ENCODE measurements at regions not wholly inside any gene's neighbourhood (a gene's known extent, or its start where the extent isn't known, plus 50 kb on each side); places are given as distances from the start of the nearest gene placed in this dataset.
"Not testable (repeated sequence)": the region's sequence is repeated elsewhere in the genome, so short reads cannot be mapped to it uniquely, and the experiment has no call there.

DNA sequence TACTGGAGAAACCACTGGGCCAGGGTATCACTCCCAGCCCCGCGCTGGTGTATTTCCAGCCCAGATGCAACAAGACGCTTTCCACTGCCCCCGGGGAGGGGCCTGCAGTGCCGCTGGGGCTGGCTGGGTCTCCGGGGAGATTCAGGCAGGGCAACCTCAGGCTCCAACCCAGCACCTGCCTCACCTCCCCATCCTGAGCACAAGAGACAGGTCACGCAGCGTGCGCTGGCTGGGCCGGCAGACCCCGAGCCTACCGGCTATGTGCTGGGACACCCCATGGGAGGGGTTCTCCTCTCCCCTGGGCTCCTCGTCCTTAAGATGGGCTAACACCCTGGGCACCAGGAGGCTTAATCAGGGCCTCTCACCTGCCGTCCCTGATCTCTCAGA is 80.9 kb downstream of the RFLNA start:
- Histone ChIP-seq H3K4me1 (peaks cover 19 to 47% (median 34%) of the 10 kb centered on the region in 9 donors), H3K27ac (peak overlapping the region in 1 of 10 donors; percentile 21), H3K27me3 (no peaks in the 10 kb centered on the region), H3K36me3 (peaks cover 0 to 93% (median 56%) of the 10 kb centered on the region in 9 donors), H3K4me3 (no peak overlapping the region), H3K9me3 (no peaks in the 10 kb centered on the region)
- TF ChIP-seq, protein P1, sequence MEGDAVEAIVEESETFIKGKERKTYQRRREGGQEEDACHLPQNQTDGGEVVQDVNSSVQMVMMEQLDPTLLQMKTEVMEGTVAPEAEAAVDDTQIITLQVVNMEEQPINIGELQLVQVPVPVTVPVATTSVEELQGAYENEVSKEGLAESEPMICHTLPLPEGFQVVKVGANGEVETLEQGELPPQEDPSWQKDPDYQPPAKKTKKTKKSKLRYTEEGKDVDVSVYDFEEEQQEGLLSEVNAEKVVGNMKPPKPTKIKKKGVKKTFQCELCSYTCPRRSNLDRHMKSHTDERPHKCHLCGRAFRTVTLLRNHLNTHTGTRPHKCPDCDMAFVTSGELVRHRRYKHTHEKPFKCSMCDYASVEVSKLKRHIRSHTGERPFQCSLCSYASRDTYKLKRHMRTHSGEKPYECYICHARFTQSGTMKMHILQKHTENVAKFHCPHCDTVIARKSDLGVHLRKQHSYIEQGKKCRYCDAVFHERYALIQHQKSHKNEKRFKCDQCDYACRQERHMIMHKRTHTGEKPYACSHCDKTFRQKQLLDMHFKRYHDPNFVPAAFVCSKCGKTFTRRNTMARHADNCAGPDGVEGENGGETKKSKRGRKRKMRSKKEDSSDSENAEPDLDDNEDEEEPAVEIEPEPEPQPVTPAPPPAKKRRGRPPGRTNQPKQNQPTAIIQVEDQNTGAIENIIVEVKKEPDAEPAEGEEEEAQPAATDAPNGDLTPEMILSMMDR (IDR thresholded peaks at IDR 0.05), result no peak
- intact Hi-C loops (cut with DNase I), result loop anchor here in 2 of 10 donors (10.0 kb wide), 1 partner anchor 189 kb away; the partner anchor contains the start of gene NCOR2 (in 2 of the 2)
- no peak for ATAC-seq
- WGBS, 2 donors, result 90 to 91% methylated on average over 14 of the region's 14 CpGs
- DNase-seq, result no peak

DNA sequence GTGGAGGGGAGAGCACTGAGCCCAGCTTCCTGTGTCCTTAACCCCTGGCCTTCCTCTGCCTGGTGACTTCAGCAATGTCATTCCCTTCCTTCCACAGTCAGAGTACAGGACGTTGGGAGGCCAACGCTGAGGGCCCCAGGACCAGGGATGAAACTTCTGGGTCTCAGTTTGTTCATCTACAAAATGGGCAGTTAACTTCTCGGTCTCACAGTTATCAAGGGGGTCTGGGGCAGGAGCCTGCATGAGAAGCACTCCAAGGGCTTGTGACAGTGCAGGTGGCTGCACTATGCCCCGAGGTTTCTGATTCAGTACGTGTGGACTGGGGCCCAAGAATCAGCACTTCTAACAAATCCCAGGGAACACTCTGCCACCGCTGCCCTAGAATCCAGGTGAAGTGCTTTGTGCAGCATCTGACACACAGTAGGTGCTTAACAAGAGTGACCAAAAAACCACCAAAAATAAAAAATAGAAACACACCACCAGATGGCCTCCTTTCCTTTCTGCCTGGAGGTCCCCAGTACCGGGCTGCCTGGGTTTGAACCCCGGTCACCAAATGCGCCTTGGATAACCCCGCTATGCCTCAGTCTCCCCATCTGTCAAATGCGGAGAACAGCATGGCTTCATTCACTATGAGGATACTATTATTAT is 80.4 kb downstream of the RFLNA start:
- H3K27me3 ChIP-seq, result no peaks in the 10 kb centered on the region
- H3K27ac ChIP-seq, result peak overlapping the region in 1 of 10 donors; percentile 21
- intact Hi-C loops (cut with DNase I), result loop anchor here in 2 of 10 donors (10.0 kb wide), 1 partner anchor 190 kb away; the partner anchor contains the start of gene NCOR2 (in 2 of the 2)
- peaks cover 0 to 98% (median 56%) of the 10 kb centered on the region in 9 donors for H3K36me3 ChIP-seq
- no peak for ATAC-seq
- DNase-seq, result no peak
- TF ChIP-seq, protein P1 (IDR thresholded peaks at IDR 0.05), result peak in 2 of 9 donors; percentile 9 to 19
- H3K9me3 ChIP-seq, result no peaks in the 10 kb centered on the region
- H3K4me1 ChIP-seq, result peaks cover 17 to 47% (median 34%) of the 10 kb centered on the region in 9 donors
- 90 to 92% methylated on average over 11 of the region's 11 CpGs for WGBS, 2 donors
- no peak overlapping the region for H3K4me3 ChIP-seq

DNA sequence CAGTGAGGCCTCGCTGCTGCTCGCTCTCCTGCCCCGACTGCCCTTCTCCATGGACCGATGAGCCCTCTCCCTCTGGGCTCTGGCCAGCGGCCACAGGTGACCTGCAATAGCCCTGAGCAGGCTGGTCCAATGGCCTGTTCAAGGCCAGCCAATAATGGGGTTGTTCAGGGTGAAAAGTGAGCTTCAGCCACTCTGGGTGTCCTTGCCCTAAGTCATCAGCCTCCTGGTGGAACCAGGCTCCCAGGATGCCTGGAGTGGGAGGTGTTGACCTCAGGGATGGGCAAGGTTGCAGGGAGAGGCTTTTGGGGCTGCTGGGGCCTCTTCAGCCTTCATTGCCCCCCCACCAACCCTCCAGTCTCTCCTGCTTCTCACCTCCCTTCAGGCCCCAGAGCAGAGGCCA is 79.7 kb downstream of the RFLNA start:
- Histone ChIP-seq H3K27ac (no peak overlapping the region), H3K4me3 (no peak overlapping the region), H3K36me3 (peaks cover 0 to 100% (median 56%) of the 10 kb centered on the region in 9 donors), H3K4me1 (peaks cover 17 to 47% (median 34%) of the 10 kb centered on the region in 9 donors), H3K9me3 (no peaks in the 10 kb centered on the region), H3K27me3 (no peaks in the 10 kb centered on the region)
- intact Hi-C loops (cut with DNase I), result loop anchor here in 2 of 10 donors (10.0 kb wide), 1 partner anchor 190 kb away; the partner anchor contains the start of gene NCOR2 (in 2 of the 2)
- DNase-seq (no peak), ATAC-seq (no peak)
- TF ChIP-seq, protein P1 (IDR thresholded peaks at IDR 0.05), result no peak
- 78 to 86% methylated on average over 5 of the region's 5 CpGs for WGBS, 2 donors

DNA sequence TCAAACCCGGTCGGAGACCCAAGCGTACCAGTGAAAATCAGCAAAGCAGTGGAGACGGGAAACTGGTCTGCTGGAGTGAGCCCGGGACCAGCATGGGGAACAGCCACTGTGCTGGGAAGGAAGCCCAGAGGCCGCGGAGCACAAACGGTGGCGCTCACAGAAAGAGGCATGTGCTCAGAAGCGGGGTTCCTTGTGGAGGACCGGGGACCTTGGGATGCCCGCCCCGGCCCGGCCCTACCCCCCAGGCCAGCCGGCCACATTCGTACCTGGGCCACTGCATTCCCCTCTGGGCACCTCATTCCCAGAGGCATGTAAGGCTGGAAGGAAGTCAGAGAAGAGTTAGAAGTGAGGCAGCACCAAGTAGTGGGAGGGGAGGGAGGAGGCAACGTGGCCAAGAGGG is 79.3 kb downstream of the RFLNA start:
- TF ChIP-seq, protein P1 (IDR thresholded peaks at IDR 0.05), result no peak
- Histone ChIP-seq H3K4me3 (no peak overlapping the region), H3K27me3 (no peaks in the 10 kb centered on the region), H3K36me3 (peaks cover 0 to 100% (median 56%) of the 10 kb centered on the region in 9 donors), H3K27ac (no peak overlapping the region), H3K4me1 (peaks cover 17 to 47% (median 32%) of the 10 kb centered on the region in 9 donors), H3K9me3 (no peaks in the 10 kb centered on the region)
- no peak for ATAC-seq
- DNase-seq, result no peak
- intact Hi-C loops (cut with DNase I), result loop anchor here in 2 of 10 donors (10.0 kb wide), 1 partner anchor 191 kb away; the partner anchor contains the start of gene NCOR2 (in 2 of the 2)
- 95 to 97% methylated on average over 17 of the region's 17 CpGs for WGBS, 2 donors

DNA sequence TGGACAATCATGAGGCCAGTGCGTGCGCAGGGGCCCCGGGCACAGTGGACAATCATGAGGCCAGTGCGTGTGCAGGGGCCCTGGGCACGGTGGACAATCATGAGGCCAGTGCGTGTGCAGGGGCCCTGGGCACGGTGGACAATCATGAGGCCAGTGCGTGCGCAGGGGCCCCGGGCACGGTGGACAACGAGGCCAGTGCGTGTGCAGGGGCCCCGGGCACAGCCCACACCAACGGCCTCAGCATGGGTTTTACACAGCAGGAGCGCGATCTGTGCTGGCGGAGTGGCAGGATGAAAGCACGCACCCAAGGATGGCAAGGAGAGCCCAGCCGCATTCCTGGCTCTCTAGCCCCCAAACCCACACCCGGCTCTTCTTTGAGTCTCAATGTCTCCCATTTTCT is 78.8 kb downstream of the RFLNA start:
- not testable (repeated sequence) for H3K9me3 ChIP-seq, H3K4me3 ChIP-seq, DNase-seq, H3K27ac ChIP-seq, H3K27me3 ChIP-seq, ATAC-seq
- WGBS, 2 donors, result 95 to 96% methylated on average over 18 of the region's 21 CpGs
- Histone ChIP-seq H3K36me3 (peaks cover 0 to 100% (median 55%) of the 10 kb centered on the region in 9 donors), H3K4me1 (peaks cover 19 to 47% (median 32%) of the 10 kb centered on the region in 9 donors)
- intact Hi-C loops (cut with DNase I), result loop anchor here in 2 of 10 donors (10.0 kb wide), 1 partner anchor 191 kb away; the partner anchor contains the start of gene NCOR2 (in 2 of the 2)

Data from heart right ventricle (tissue), 16 donors.